Endothelial cell of umbilical vein (primary cell): ENCODE measurements at regions not wholly inside any gene's neighbourhood (a gene's known extent, or its start where the extent isn't known, plus 50 kb on each side); places are given as distances from the start of the nearest gene placed in this dataset.

Experiments used
- CTCF ChIP-seq, 2 donors: IDR thresholded peaks; 1 replicate in 1 of 2; 2 replicates in 1 of 2; pipeline ENCODE4 v1.5.1; 2011; ENCODE audit warnings: low read length in 2 of 2, mild to moderate bottlenecking in 2 of 2, moderate library complexity in 2 of 2, control low read depth in 1 of 2, inconsistent platforms in 1 of 2, low read depth in 1 of 2; ENCODE audit not compliant: insufficient read depth in 1 of 2; ENCODE audit errors: extremely low read depth in 1 of 2
- FOS ChIP-seq: IDR thresholded peaks from 2 replicates; pipeline ENCODE4 v1.6.1; 2011; ENCODE audit warnings: mild to moderate bottlenecking, low read length, moderate library complexity, borderline replicate concordance; ENCODE audit not compliant: insufficient read depth
- POLR2A ChIP-seq: IDR thresholded peaks from 2 replicates; pipeline ENCODE4 v1.6.1; 2012; ENCODE audit warnings: low read depth, mild to moderate bottlenecking, control low read depth, low read length

DNA sequence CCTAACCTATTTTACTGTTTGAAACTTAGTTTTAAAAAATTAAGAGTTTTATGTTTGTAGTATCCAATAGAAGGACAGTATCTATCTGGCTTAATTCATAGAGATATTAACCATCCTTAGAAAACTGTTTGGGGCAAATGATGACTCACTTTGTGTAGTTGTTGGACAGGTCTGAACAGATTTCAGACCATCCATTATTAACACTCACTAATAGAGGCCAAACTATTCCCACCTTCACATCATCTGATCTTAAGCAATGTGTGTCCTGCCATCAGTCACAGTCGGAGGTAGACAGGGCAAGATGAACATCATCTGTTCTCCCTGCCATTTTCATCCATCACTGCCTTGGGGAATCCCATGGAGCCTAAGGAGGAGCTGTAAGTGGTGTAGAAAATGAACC lies 164.6 kb upstream of the DCC start:
- TF ChIP-seq CTCF (IDR thresholded peaks at IDR 0.05; ENCODE audit: extremely low read depth in 1 of 2, insufficient read depth in 1 of 2, low read depth in 1 of 2, low read length in 2 of 2) (no peak), POLR2A (no peak), FOS (no peak)
